Stimulated activated CD4-positive, alpha-beta T cell treated with anti-CD3 and anti-CD28 coated beads, Interleukin-15, amount 100 ng/mL, for 48 hours (primary cell): ENCODE measurements at regions not wholly inside any gene's neighbourhood (a gene's known extent, or its start where the extent isn't known, plus 50 kb on each side); places are given as distances from the start of the nearest gene placed in this dataset.

ENCODE experiments used
- DNase-seq, 2 donors: peaks; one replicate each; pipeline ENCODE4 v3.0.0-alpha.2; 2020; ENCODE audit warnings: low read depth in 2 of 2

DNA sequence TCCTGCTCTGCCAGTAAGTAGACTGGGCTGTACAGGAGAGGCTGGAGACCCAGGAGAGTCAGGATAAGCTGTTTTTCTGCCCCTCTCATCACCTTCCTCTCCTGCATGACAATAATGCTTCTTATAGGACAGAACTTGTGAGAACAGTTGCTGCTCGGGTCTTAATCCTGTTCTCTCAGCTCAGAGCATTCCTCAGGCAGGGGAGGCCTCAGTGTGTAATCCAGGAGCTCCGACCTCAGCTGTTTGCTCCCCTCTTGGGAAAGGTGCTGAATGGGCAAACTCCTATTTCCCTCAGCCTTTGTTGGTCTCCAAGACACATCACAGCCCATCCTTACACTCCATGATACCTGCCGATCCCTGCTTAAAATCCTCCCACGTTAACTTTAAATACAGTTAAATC lies 134.9 kb upstream of the LRFN2 start:
- no peak for DNase-seq

DNA sequence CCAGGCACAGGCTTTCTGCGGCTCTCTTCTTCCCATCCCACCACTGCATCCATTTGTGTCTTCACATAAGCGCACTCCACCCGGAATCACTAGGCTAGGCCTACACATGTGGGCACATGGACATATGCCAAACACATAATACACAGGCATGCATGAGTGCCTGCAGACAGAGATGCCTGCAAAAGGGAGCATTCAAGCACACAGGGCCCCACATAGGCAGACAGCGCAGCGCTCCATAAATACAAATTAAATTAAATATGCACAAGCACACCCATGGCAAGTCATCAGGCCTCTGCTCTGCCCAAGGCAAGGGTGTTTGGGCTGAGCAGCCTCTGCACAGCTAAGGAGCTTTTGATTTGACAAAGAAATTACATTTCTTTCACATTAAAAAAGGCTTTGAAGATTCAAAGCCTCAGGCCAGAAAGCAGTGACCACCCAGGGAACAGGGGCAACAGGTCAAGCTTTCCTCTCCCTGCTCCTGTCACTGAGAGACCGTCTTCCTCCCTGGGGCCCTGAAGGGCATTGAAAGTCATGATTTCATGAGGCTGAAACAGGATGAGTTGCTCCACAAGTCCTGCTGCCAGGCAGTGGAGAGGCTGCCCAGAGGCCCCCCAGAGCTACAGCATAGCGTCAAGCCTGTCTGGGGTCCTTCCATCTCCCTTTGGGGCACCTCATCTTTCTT lies 134.2 kb upstream of the LRFN2 start:
- no peak for DNase-seq

GRCh38 chr6:40720375-40720748 lies 133.2 kb upstream of the LRFN2 start:
- no peak for DNase-seq

GRCh38 chr6:40719671-40720374 lies 132.7 kb upstream of the LRFN2 start:
- no peak for DNase-seq

DNA sequence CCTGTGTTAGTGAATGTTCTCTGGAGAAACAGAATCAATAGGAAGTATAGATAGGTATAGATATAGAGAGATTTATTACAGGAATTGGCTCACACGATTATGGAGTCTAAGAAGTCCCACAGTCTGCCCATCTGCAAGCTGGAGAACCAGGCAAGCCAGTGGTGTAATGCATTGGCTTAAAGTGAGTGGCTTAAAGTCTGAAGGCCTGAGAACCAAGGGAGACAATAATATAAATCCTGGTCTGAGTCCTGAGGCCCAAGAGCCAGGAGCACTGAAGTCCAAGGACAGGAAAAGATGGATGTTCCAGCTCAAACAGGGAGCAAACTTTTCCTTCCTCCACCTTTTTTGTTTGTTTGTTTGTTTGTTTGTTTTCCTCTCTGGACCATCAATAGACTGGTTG lies 131.2 kb upstream of the LRFN2 start:
- DNase-seq = no peak

DNA sequence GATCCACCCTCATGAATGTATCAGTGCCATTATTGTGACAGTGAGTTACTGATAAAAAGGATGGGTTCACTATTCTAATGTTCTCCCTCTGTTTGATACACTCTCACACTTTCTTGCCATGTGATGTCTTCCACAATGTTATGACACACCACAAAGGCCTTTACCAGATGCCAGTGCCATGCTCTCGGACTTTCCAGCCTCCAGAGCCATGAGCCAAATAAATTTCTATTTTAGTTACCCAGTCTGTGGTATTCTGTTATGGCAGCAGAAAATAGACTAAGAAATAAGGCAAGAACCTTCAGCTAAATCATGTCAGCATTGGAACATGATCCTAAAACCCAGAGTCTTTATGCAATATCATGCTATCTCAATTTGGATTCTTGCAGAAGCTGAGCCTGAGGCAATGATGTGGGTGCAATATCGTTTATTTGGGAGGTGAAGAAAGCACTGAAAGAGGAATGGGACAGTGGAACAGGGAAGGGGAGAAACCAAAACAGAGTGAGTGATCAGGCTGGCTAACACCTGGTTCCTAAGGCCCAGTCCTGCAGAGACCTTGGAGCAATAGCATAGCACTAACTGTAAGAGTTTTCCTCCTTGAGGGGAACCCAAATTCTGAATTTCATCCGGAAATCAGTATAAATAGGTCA lies 130.4 kb upstream of the LRFN2 start:
- DNase-seq = no peak

- no peak for DNase-seq
These were observed 128.6 kb upstream of the LRFN2 start for GRCh38 chr6:40715570-40716403.

- DNase-seq = no peak
These were observed 127.7 kb upstream of the LRFN2 start for GRCh38 chr6:40714576-40715564.

DNA sequence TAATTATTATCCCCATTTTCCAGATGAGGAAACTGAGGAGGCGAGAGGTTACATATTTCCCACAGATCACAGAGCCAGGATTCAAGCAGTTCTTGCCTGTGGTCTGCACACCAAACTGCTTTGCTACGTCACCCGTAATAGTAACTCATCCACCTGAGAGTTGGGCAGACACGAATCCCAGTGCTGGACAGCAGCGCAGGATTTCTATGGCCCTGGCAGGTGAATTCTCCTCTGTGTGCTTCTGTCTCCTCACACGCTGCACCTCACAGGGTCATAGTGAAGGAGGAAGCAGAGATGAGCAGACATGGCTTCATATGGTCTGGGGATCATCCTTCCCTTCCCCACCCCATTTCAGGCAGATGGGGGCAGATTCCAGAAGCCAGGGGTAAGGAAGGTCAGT lies 127.0 kb upstream of the LRFN2 start:
- no peak for DNase-seq

- DNase-seq = no peak
These were observed 126.0 kb upstream of the LRFN2 start for GRCh38 chr6:40713002-40713719.

- no peak for DNase-seq
These were observed 123.6 kb upstream of the LRFN2 start for GRCh38 chr6:40710626-40711330.

DNA sequence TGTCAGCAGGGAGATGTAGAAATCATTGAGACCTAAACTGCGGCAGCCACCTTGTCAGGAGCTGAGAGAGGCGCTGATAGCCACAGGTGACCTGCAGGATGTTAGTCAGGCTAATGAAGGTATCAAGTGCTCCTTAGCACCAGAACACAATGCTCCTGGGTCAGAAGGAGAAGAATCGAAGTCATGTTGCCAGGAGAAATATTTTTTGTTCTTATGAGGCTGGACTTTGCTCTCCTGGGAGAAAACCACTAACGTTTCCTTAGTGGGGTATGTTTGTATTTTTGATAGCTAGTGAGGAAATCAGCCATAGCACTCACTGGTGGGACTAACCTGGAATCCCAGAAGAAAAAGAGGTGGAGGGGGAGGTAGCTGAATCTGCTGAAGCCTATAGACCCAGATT lies 120.9 kb upstream of the LRFN2 start:
- DNase-seq = no peak

DNA sequence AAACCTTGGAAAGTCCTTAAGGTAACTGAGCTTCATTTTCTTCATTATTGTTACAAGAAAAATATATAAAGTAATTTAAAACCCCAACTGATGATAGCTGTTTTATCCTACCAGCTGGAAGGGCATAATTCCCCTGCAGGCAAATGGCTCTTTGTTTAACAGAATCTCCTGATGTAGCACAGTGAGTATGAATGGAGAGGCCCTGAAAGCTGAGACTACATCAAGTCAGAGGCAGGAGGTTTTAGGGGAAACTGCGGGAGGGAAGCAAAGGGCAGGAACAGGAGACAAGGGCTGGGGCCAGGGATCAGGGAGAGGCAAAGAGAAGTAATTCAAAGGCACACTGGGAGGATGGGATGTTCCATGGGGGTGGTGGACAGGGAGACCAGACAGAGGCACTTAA lies 119.0 kb upstream of the LRFN2 start:
- no peak for DNase-seq

DNA sequence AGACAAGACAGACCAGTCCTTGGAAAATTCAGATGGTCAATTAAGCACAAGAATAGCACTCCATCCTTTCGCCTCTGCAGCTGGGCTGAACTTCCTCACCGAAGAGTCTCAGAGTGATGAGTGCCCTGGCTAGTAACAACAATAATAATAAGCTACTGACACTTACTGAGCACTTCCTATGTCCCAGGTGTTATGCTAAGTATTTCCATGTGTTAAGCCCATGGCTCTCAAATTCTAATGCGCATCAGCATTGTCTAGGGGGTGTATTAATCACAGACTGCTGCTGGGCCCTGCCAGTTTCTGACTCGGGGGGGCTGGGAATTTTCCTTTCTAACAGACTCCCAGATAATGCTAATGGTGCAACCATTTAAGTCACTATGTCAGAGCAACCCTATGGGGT lies 118.2 kb upstream of the LRFN2 start:
- DNase-seq = no peak

DNA sequence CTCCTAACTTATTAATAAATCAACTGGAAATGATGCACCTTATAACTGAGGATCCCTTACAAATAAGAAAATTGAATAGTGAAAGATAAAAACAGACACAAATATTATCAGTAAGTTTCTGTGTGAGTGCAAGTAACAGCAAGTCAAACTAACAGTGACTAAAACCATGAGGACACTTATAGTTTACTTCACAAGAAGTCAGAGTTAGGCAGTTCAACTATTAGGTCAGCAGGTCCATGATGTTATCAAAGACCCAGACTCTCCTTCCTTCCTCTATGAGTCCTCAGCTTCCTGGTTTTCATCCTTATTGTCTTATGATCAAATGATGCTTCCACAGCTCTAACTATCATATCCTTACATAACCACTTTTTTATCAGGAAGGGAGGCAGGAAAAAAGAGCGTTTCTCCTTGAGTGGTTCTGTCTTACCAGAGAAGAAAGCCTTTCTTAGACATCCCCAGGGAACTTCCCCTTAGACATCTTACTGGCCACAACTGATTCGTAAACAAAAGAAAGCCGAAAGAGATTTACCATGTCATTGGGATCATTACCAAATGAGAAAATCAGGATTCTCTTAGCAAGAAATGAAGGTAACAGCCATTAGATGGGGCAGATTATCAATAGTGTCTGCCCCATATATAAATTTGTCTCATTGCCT lies 114.3 kb upstream of the LRFN2 start:
- DNase-seq = no peak

GRCh38 chr6:40700006-40700580 lies 112.9 kb upstream of the LRFN2 start:
- no peak for DNase-seq

DNA sequence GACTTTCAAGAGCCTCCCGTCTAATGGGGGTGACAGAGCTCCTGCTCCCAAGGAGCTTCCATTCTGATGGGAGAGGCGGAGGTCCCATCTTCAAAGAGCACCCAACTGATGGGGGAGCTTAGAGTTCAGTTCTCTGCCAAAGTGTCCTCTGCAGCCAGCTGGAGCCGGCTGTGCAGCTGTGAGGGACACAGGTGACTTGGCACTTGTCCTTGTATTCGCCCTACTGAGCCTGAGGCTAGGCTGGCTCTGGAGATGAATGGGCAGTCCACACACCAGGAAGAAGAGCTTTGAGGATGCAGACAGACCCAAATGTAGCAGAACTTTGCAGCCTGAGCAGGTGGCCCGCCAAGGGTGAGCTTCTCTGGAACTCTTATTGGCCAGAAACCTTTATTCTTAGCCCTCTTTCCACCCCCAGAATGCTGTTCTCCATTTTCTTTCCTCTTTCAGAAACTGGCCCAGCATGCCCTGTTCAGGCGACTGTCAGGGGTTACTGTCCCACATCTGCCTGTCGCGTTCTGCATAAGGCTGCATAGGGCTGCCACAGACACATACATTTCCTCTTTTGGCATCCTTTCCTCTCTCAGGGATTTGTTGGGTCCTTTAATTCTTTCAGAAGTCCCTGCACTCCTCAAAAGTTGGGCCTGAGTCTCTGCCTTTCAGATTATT lies 108.7 kb upstream of the LRFN2 start:
- DNase-seq = no peak

DNA sequence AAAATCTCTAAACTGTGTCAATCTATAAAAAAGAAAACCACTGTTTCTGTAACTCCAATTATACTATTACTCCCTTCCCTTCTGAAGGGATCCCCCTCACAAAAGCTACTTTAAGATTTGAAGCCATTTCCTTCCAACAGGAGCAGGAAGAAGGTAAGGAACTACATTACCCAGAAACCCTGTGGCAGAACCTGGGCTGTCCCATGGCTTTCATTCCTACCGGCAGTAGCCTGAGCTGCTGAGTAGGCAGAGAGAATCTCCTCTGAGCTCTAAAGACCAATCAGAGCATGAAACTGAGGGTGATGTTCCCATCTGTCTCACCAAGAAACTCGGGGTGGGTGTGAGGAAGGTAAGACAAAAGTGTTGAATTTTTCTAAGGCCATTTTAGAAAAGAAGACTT lies 108.0 kb upstream of the LRFN2 start:
- DNase-seq = no peak
